NCI-H1694 (cell line): ENCODE measurements at regions not wholly inside any gene's neighbourhood (a gene's known extent, or its start where the extent isn't known, plus 50 kb on each side); places are given as distances from the start of the nearest gene placed in this dataset.

Experiments
- DNase-seq: peaks from one replicate; lab custom pipeline; 2025; lab: John Stamatoyannopoulos, UW

- no peak for DNase-seq
Observed at GRCh38 chr9:12874395-12874794, 99.6 kb downstream of the LURAP1L start.

GRCh38 chr9:12875191-12875590 is 100.4 kb downstream of the LURAP1L start:
- no peak for DNase-seq

- DNase-seq, result no peak
Observed at GRCh38 chr9:12876872-12877271, 102.1 kb downstream of the LURAP1L start.

- DNase-seq, result no peak
Observed at GRCh38 chr9:12878351-12878978, 103.6 kb downstream of the LURAP1L start.

GRCh38 chr9:12879961-12880360 is 105.1 kb downstream of the LURAP1L start:
- no peak for DNase-seq

GRCh38 chr9:12880406-12881015 is 105.7 kb downstream of the LURAP1L start:
- DNase-seq, result no peak

GRCh38 chr9:12882430-12882829 is 107.6 kb downstream of the LURAP1L start:
- no peak for DNase-seq

- DNase-seq, result peak; percentile 40
Observed at GRCh38 chr9:12884736-12885395, 110.0 kb downstream of the LURAP1L start.

- no peak for DNase-seq
Observed at GRCh38 chr9:12889402-12890106, 114.7 kb downstream of the LURAP1L start.

GRCh38 chr9:12891588-12891987 is 116.8 kb downstream of the LURAP1L start:
- no peak for DNase-seq

- DNase-seq, result no peak
Observed at GRCh38 chr9:12903316-12903715, 128.5 kb downstream of the LURAP1L start.

- no peak for DNase-seq
Observed at GRCh38 chr9:12904261-12905000, 129.6 kb downstream of the LURAP1L start.

GRCh38 chr9:12906646-12907045 is 131.8 kb downstream of the LURAP1L start:
- DNase-seq, result no peak

- no peak for DNase-seq
Observed at GRCh38 chr9:12908895-12909294, 134.1 kb downstream of the LURAP1L start.

- no peak for DNase-seq
Observed at GRCh38 chr9:12915366-12915954, 140.6 kb downstream of the LURAP1L start.

GRCh38 chr9:12916042-12916441 is 141.2 kb downstream of the LURAP1L start:
- DNase-seq, result no peak

GRCh38 chr9:12920437-12920836 is 145.6 kb downstream of the LURAP1L start:
- DNase-seq, result no peak

GRCh38 chr9:12921621-12922020 is 146.8 kb downstream of the LURAP1L start:
- no peak for DNase-seq

- DNase-seq, result no peak
Observed at GRCh38 chr9:12922224-12922866, 147.5 kb downstream of the LURAP1L start.

- no peak for DNase-seq
Observed at GRCh38 chr9:12923468-12924009, 148.7 kb downstream of the LURAP1L start.

- no peak for DNase-seq
Observed at GRCh38 chr9:12930906-12931305, 156.1 kb downstream of the LURAP1L start.
